ENCODE measurements at regions not wholly inside any gene's neighbourhood (a gene's known extent, or its start where the extent isn't known, plus 50 kb on each side); places are given as distances from the start of the nearest gene placed in this dataset.

- TF ChIP-seq, protein P1, sequence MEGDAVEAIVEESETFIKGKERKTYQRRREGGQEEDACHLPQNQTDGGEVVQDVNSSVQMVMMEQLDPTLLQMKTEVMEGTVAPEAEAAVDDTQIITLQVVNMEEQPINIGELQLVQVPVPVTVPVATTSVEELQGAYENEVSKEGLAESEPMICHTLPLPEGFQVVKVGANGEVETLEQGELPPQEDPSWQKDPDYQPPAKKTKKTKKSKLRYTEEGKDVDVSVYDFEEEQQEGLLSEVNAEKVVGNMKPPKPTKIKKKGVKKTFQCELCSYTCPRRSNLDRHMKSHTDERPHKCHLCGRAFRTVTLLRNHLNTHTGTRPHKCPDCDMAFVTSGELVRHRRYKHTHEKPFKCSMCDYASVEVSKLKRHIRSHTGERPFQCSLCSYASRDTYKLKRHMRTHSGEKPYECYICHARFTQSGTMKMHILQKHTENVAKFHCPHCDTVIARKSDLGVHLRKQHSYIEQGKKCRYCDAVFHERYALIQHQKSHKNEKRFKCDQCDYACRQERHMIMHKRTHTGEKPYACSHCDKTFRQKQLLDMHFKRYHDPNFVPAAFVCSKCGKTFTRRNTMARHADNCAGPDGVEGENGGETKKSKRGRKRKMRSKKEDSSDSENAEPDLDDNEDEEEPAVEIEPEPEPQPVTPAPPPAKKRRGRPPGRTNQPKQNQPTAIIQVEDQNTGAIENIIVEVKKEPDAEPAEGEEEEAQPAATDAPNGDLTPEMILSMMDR (IDR thresholded peaks at IDR 0.05; ENCODE audit: low read length), result no peak
- no peak for TF ChIP-seq EZH2 (IDR thresholded peaks at IDR 0.05; ENCODE audit: borderline replicate concordance, low read length)
Observed at GRCh38 chr1:112040891-112041740, 51.6 kb upstream of the KCND3 start.
